IPS-NIHi7 (cell line): ENCODE measurements at regions not wholly inside any gene's neighbourhood (a gene's known extent, or its start where the extent isn't known, plus 50 kb on each side); places are given as distances from the start of the nearest gene placed in this dataset.
A peak's percentile ranks its signal among the peaks of the same experiment; 100 is the strongest.
"Not testable (repeated sequence)": the region's sequence is repeated elsewhere in the genome, so short reads cannot be mapped to it uniquely, and the experiment has no call there.

Source experiments
- DNase-seq: peaks from one replicate; pipeline ENCODE4 v3.0.0; 2012; ENCODE audit warnings: mixed read lengths; ENCODE audit errors: extremely low spot score

- DNase-seq, result peak; percentile 77
These were observed 155.4 kb downstream of the DIO2 start for GRCh38 chr14:80055667-80056496.

- no peak for DNase-seq
These were observed 156.1 kb downstream of the DIO2 start for GRCh38 chr14:80055226-80055625.

GRCh38 chr14:80054020-80054419 is 157.3 kb downstream of the DIO2 start:
- no peak for DNase-seq

GRCh38 chr14:80049055-80049454 is 162.2 kb downstream of the DIO2 start:
- DNase-seq, result no peak

- DNase-seq, result no peak
These were observed 163.5 kb downstream of the DIO2 start for GRCh38 chr14:80047761-80048160.

GRCh38 chr14:80037349-80037748 is 174.0 kb downstream of the DIO2 start:
- no peak for DNase-seq

- no peak for DNase-seq
These were observed 186.9 kb downstream of the DIO2 start for GRCh38 chr14:80024417-80024816.

GRCh38 chr14:80018476-80018875 is 192.8 kb downstream of the DIO2 start:
- not testable (repeated sequence) for DNase-seq

- DNase-seq, result no peak
These were observed 193.5 kb downstream of the DIO2 start for GRCh38 chr14:80017795-80018194.

GRCh38 chr14:80010245-80010644 is 201.1 kb downstream of the DIO2 start:
- not testable (repeated sequence) for DNase-seq

GRCh38 chr14:80005561-80005960 is 205.7 kb downstream of the DIO2 start:
- no peak for DNase-seq

- DNase-seq, result no peak
These were observed 206.4 kb downstream of the DIO2 start for GRCh38 chr14:80004871-80005270.

- DNase-seq, result no peak
These were observed 208.2 kb downstream of the DIO2 start for GRCh38 chr14:80003138-80003537.

GRCh38 chr14:79997509-79998208 is 213.6 kb downstream of the DIO2 start:
- no peak for DNase-seq

GRCh38 chr14:79992407-79993198 is 218.7 kb downstream of the DIO2 start:
- DNase-seq, result peak; percentile 38

- DNase-seq, result no peak
These were observed 219.4 kb downstream of the DIO2 start for GRCh38 chr14:79991866-79992265.

- no peak for DNase-seq
These were observed 221.3 kb downstream of the DIO2 start for GRCh38 chr14:79989990-79990389.

GRCh38 chr14:79986251-79986650 is 225.1 kb downstream of the DIO2 start:
- DNase-seq, result no peak

GRCh38 chr14:79972230-79972629 is 239.1 kb downstream of the DIO2 start:
- no peak for DNase-seq

- DNase-seq, result no peak
These were observed 240.0 kb downstream of the DIO2 start for GRCh38 chr14:79971330-79971729.

- DNase-seq, result no peak
These were observed 243.9 kb downstream of the DIO2 start for GRCh38 chr14:79967453-79967852.

GRCh38 chr14:79967001-79967400 is 244.3 kb downstream of the DIO2 start:
- DNase-seq, result no peak
